ENCODE measurements at regions not wholly inside any gene's neighbourhood (a gene's known extent, or its start where the extent isn't known, plus 50 kb on each side); places are given as distances from the start of the nearest gene placed in this dataset.

GRCh38 chr7:8809320-8809719, 375.9 kb downstream of the NXPH1 start:
- H3K9me3 ChIP-seq = no peaks in the 10 kb centered on the region
- no peak overlapping the region for H3K4me3 ChIP-seq
- ATAC-seq (no peak), DNase-seq (no peak)
- no peak for TF ChIP-seq CTCF (IDR thresholded peaks at IDR 0.05)
- no peak overlapping the region for H3K27ac ChIP-seq
- no peaks in the 10 kb centered on the region for H3K27me3 ChIP-seq (ENCODE audit: low read depth)
- H3K36me3 ChIP-seq = no peaks in the 10 kb centered on the region
- intact Hi-C loops (cut with DNase I) = no loop called here
- H3K4me1 ChIP-seq = no peaks in the 10 kb centered on the region

- no peaks in the 10 kb centered on the region for H3K9me3 ChIP-seq
- no peak for DNase-seq
- no peaks in the 10 kb centered on the region for H3K4me1 ChIP-seq
- H3K27ac ChIP-seq = no peak overlapping the region
- intact Hi-C loops (cut with DNase I) = no loop called here
- no peak for ATAC-seq
- no peak for TF ChIP-seq CTCF (IDR thresholded peaks at IDR 0.05)
- H3K4me3 ChIP-seq = no peak overlapping the region
- H3K27me3 ChIP-seq (ENCODE audit: low read depth) = no peaks in the 10 kb centered on the region
- no peaks in the 10 kb centered on the region for H3K36me3 ChIP-seq
These were observed 384.1 kb downstream of the NXPH1 start for GRCh38 chr7:8817448-8818036.

- DNase-seq = no peak
- H3K4me3 ChIP-seq = no peak overlapping the region
- intact Hi-C loops (cut with DNase I) = no loop called here
- no peaks in the 10 kb centered on the region for H3K27me3 ChIP-seq (ENCODE audit: low read depth)
- TF ChIP-seq CTCF (IDR thresholded peaks at IDR 0.05) = no peak
- H3K4me1 ChIP-seq = no peaks in the 10 kb centered on the region
- H3K36me3 ChIP-seq = no peaks in the 10 kb centered on the region
- H3K27ac ChIP-seq = no peak overlapping the region
- H3K9me3 ChIP-seq = no peaks in the 10 kb centered on the region
- no peak for ATAC-seq
These were observed 385.0 kb downstream of the NXPH1 start for GRCh38 chr7:8818406-8818805.

- H3K4me1 ChIP-seq = no peaks in the 10 kb centered on the region
- DNase-seq (no peak), ATAC-seq (no peak)
- H3K27ac ChIP-seq = no peak overlapping the region
- no peaks in the 10 kb centered on the region for H3K36me3 ChIP-seq
- no peak overlapping the region for H3K4me3 ChIP-seq
- no peaks in the 10 kb centered on the region for H3K27me3 ChIP-seq (ENCODE audit: low read depth)
- TF ChIP-seq CTCF (IDR thresholded peaks at IDR 0.05) = no peak
- intact Hi-C loops (cut with DNase I) = no loop called here
- H3K9me3 ChIP-seq = no peaks in the 10 kb centered on the region
These were observed 389.2 kb downstream of the NXPH1 start for GRCh38 chr7:8822595-8822994.

- intact Hi-C loops (cut with DNase I) = no loop called here
- Histone ChIP-seq H3K4me3 (no peak overlapping the region), H3K36me3 (no peaks in the 10 kb centered on the region), H3K27me3 (ENCODE audit: low read depth) (no peaks in the 10 kb centered on the region), H3K27ac (no peak overlapping the region), H3K9me3 (no peaks in the 10 kb centered on the region), H3K4me1 (no peaks in the 10 kb centered on the region)
- TF ChIP-seq CTCF (IDR thresholded peaks at IDR 0.05) = no peak
- DNase-seq (no peak), ATAC-seq (no peak)
These were observed 390.1 kb downstream of the NXPH1 start for GRCh38 chr7:8823486-8823885.

- DNase-seq = no peak
- intact Hi-C loops (cut with DNase I) = no loop called here
These were observed 393.9 kb downstream of the NXPH1 start for GRCh38 chr7:8827329-8827728.

More at GRCh38 chr7:8827329-8827728, 393.9 kb downstream of the NXPH1 start:
- Histone ChIP-seq H3K27ac (no peak overlapping the region), H3K9me3 (no peaks in the 10 kb centered on the region), H3K27me3 (ENCODE audit: low read depth) (no peaks in the 10 kb centered on the region), H3K4me1 (no peaks in the 10 kb centered on the region), H3K36me3 (no peaks in the 10 kb centered on the region), H3K4me3 (no peak overlapping the region)
- TF ChIP-seq CTCF (IDR thresholded peaks at IDR 0.05) = no peak
- ATAC-seq = no peak

Measured in lower lobe of right lung (tissue), 2 donors.